Mesothelial cell of epicardium (in vitro differentiated cells): ENCODE measurements at regions not wholly inside any gene's neighbourhood (a gene's known extent, or its start where the extent isn't known, plus 50 kb on each side); places are given as distances from the start of the nearest gene placed in this dataset.

Source experiments
- DNase-seq, 2 experiments: peaks; one replicate each; pipeline ENCODE4 v3.0.0; 2021; ENCODE audit warnings: low spot score in 2 of 2; ENCODE audit not compliant: unreplicated experiment in 2 of 2
- H3K27ac Mint-ChIP-seq: 2 replicates; pipeline ENCODE4 v1.8.0; 2021; ENCODE audit warnings: mixed read lengths
- H3K27me3 Mint-ChIP-seq: 2 replicates; pipeline ENCODE4 v1.8.0; 2021; ENCODE audit warnings: low read depth, mixed read lengths
- H3K36me3 Mint-ChIP-seq: 2 replicates; pipeline ENCODE4 v1.8.0; 2021; ENCODE audit warnings: mixed read lengths
- H3K4me1 Mint-ChIP-seq: 2 replicates; pipeline ENCODE4 v1.8.0; 2021; ENCODE audit warnings: mixed read lengths
- H3K4me3 Mint-ChIP-seq: 2 replicates; pipeline ENCODE4 v1.8.0; 2021; ENCODE audit warnings: mild to moderate bottlenecking, moderate library complexity, mixed read lengths
- H3K9me3 Mint-ChIP-seq: 2 replicates; pipeline ENCODE4 v1.8.0; 2021; ENCODE audit warnings: mixed read lengths
- CTCF ChIP-seq: fragments of 200-600 bp; sonication (generic); IDR thresholded peaks from one replicate; pipeline ENCODE4 v1.5.0; 2021; ENCODE audit warnings: antibody characterized with exemption; ENCODE audit not compliant: unreplicated experiment

- Mint-ChIP-seq H3K9me3 (peaks cover 6% of the 10 kb centered on the region), H3K27me3 (peaks cover 8% of the 10 kb centered on the region), H3K36me3 (no peaks in the 10 kb centered on the region), H3K4me1 (no peaks in the 10 kb centered on the region), H3K27ac (no peak overlapping the region), H3K4me3 (no peak overlapping the region)
- TF ChIP-seq CTCF, result no peak
- DNase-seq, result no peak
These were observed 468.6 kb upstream of the FAT1 start for GRCh38 chr4:187192266-187192665.

- Mint-ChIP-seq H3K9me3 (peaks cover 7% of the 10 kb centered on the region), H3K27me3 (peaks cover 4% of the 10 kb centered on the region), H3K4me3 (no peak overlapping the region), H3K36me3 (no peaks in the 10 kb centered on the region), H3K4me1 (no peaks in the 10 kb centered on the region), H3K27ac (no peak overlapping the region)
- DNase-seq, result no peak
- no peak for TF ChIP-seq CTCF
These were observed 469.5 kb upstream of the FAT1 start for GRCh38 chr4:187193141-187193540.

- H3K4me1 Mint-ChIP-seq, result no peaks in the 10 kb centered on the region
- no peak overlapping the region for H3K27ac Mint-ChIP-seq
- no peaks in the 10 kb centered on the region for H3K27me3 Mint-ChIP-seq
These were observed 480.8 kb upstream of the FAT1 start for GRCh38 chr4:187204389-187204918.

GRCh38 chr4:187207931-187208330 lies 484.3 kb upstream of the FAT1 start:
- Mint-ChIP-seq H3K9me3 (peaks cover 10% of the 10 kb centered on the region), H3K36me3 (peaks cover 2% of the 10 kb centered on the region), H3K4me1 (no peaks in the 10 kb centered on the region), H3K27me3 (peaks cover 1% of the 10 kb centered on the region), H3K4me3 (no peak overlapping the region), H3K27ac (no peak overlapping the region)
- no peak for DNase-seq
- TF ChIP-seq CTCF, result no peak

More at GRCh38 chr4:187204389-187204918, 480.8 kb upstream of the FAT1 start:
- H3K9me3 Mint-ChIP-seq, result peaks cover 28% of the 10 kb centered on the region
- no peak for DNase-seq
- peaks cover 2% of the 10 kb centered on the region for H3K36me3 Mint-ChIP-seq
- no peak overlapping the region for H3K4me3 Mint-ChIP-seq
- no peak for TF ChIP-seq CTCF

GRCh38 chr4:187208651-187209050 lies 485.0 kb upstream of the FAT1 start:
- Mint-ChIP-seq H3K4me3 (no peak overlapping the region), H3K4me1 (no peaks in the 10 kb centered on the region), H3K9me3 (peaks cover 10% of the 10 kb centered on the region), H3K27me3 (peaks cover 1% of the 10 kb centered on the region), H3K36me3 (peaks cover 2% of the 10 kb centered on the region), H3K27ac (no peak overlapping the region)
- DNase-seq, result no peak
- no peak for TF ChIP-seq CTCF

GRCh38 chr4:187209921-187210613 lies 486.4 kb upstream of the FAT1 start:
- no peak overlapping the region for H3K4me3 Mint-ChIP-seq
- TF ChIP-seq CTCF, result no peak
- peaks cover 1% of the 10 kb centered on the region for H3K27me3 Mint-ChIP-seq
- H3K27ac Mint-ChIP-seq, result no peak overlapping the region
- H3K36me3 Mint-ChIP-seq, result peaks cover 2% of the 10 kb centered on the region
- H3K9me3 Mint-ChIP-seq, result peaks cover 10% of the 10 kb centered on the region
- no peak for DNase-seq
- no peaks in the 10 kb centered on the region for H3K4me1 Mint-ChIP-seq
